Type B pancreatic cell (in vitro differentiated cells): ENCODE measurements at regions not wholly inside any gene's neighbourhood (a gene's known extent, or its start where the extent isn't known, plus 50 kb on each side); places are given as distances from the start of the nearest gene placed in this dataset.
A peak's percentile ranks its signal among the peaks of the same experiment; 100 is the strongest.
"Not testable (repeated sequence)": the region's sequence is repeated elsewhere in the genome, so short reads cannot be mapped to it uniquely, and the experiment has no call there.

Source experiments
- DNase-seq: peaks from one replicate; pipeline ENCODE4 v3.0.0; 2021; ENCODE audit warnings: mixed read lengths; ENCODE audit not compliant: unreplicated experiment; ENCODE audit errors: extremely low spot score
- H3K27ac Mint-ChIP-seq: 2 replicates; pipeline ENCODE4 v1.8.0; 2021; ENCODE audit warnings: mild to moderate bottlenecking, mixed read lengths
- H3K27me3 Mint-ChIP-seq: 2 replicates; pipeline ENCODE4 v1.8.0; 2021; ENCODE audit warnings: mixed read lengths
- H3K36me3 Mint-ChIP-seq: 2 replicates; pipeline ENCODE4 v1.8.0; 2021; ENCODE audit warnings: mixed read lengths
- H3K4me1 Mint-ChIP-seq: one replicate; pipeline ENCODE4 v1.8.0; 2021; ENCODE audit warnings: mixed read lengths; ENCODE audit not compliant: unreplicated experiment
- H3K4me3 Mint-ChIP-seq: 2 replicates; pipeline ENCODE4 v1.8.0; 2021; ENCODE audit warnings: mild to moderate bottlenecking, mixed read lengths
- H3K9me3 Mint-ChIP-seq: 2 replicates; pipeline ENCODE4 v1.8.0; 2021; ENCODE audit warnings: mixed read lengths
- TF ChIP-seq, protein P1 (sequence below): fragments of 200-600 bp; sonication (generic); conservative IDR thresholded peaks from 2 replicates; pipeline ENCODE4 v1.5.0; 2021; ENCODE audit warnings: antibody characterized with exemption, mild to moderate bottlenecking

DNA sequence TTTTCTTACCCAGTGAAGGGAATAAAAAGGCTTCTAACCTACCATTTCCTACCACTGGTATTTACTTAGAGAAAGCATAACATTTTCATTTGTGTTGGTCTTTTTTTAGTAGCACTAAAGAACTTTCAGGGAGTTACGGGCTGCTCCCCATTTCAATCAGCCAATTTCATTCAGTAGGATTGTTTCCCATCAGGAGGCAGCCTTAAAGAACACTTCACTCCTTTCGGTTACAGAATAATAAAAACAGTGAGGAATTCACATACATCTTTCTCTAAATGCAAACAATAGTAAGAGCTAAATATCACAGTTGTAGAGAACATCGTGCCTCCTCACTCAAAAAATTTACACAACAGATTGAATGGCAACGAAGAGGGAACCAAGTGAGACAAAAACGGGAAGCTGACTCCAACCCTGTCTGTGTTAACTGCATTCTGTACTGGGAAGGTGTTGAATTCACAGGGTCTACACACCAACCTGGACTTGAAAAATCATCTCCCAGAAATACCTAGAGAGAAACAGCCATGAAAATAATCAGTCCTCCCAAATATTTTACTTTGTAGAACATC, 55.5 kb upstream of the ABLIM1 start:
- Mint-ChIP-seq H3K9me3 (no peaks in the 10 kb centered on the region), H3K27ac (no peak overlapping the region), H3K36me3 (no peaks in the 10 kb centered on the region), H3K4me3 (no peak overlapping the region), H3K27me3 (no peaks in the 10 kb centered on the region), H3K4me1 (peaks cover 36% of the 10 kb centered on the region)
- no peak for DNase-seq
- TF ChIP-seq, protein P1, sequence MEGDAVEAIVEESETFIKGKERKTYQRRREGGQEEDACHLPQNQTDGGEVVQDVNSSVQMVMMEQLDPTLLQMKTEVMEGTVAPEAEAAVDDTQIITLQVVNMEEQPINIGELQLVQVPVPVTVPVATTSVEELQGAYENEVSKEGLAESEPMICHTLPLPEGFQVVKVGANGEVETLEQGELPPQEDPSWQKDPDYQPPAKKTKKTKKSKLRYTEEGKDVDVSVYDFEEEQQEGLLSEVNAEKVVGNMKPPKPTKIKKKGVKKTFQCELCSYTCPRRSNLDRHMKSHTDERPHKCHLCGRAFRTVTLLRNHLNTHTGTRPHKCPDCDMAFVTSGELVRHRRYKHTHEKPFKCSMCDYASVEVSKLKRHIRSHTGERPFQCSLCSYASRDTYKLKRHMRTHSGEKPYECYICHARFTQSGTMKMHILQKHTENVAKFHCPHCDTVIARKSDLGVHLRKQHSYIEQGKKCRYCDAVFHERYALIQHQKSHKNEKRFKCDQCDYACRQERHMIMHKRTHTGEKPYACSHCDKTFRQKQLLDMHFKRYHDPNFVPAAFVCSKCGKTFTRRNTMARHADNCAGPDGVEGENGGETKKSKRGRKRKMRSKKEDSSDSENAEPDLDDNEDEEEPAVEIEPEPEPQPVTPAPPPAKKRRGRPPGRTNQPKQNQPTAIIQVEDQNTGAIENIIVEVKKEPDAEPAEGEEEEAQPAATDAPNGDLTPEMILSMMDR: no peak

GRCh38 chr10:114714281-114714741, 56.2 kb upstream of the ABLIM1 start:
- no peak for DNase-seq
- Mint-ChIP-seq H3K27me3 (no peaks in the 10 kb centered on the region), H3K4me1 (peaks cover 41% of the 10 kb centered on the region), H3K4me3 (peak overlapping the region; percentile 23), H3K9me3 (no peaks in the 10 kb centered on the region), H3K27ac (no peak overlapping the region), H3K36me3 (no peaks in the 10 kb centered on the region)
- TF ChIP-seq, protein P1: no peak

GRCh38 chr10:114715171-114715670, 57.1 kb upstream of the ABLIM1 start:
- Mint-ChIP-seq H3K27me3 (no peaks in the 10 kb centered on the region), H3K27ac (no peak overlapping the region), H3K36me3 (no peaks in the 10 kb centered on the region), H3K4me3 (no peak overlapping the region), H3K9me3 (no peaks in the 10 kb centered on the region), H3K4me1 (peaks cover 41% of the 10 kb centered on the region)
- DNase-seq: no peak
- TF ChIP-seq, protein P1: no peak

DNA sequence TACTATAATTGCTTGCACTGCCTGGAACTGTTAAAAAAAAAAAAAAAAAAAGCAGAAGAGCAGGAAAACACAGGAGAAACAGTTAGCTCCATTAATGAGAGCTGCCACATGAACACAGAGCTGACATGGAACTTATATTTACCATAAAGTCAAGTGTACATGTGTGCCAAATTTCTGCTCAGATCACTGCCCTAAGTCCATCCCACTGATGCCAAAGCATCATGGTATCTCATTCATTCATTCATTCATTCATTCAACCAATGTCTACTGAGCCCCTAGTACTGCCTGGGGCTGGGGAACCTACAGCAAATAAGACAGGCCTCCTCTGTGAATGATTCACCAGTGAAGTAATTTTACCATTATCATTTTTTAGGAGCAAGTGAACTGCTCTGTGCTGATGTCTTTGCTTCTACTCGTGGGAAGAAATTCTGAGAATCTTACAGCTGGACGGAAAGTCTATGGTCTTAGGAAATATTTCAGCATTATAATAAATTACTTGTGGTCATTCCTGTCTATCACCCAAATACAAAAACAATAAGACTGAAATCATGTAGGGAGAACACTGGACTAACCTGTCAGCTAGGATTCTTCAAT, 58.8 kb upstream of the ABLIM1 start:
- Mint-ChIP-seq H3K27me3 (no peaks in the 10 kb centered on the region), H3K27ac (peak overlapping the region; percentile 71), H3K4me1 (peaks cover 41% of the 10 kb centered on the region), H3K9me3 (no peaks in the 10 kb centered on the region), H3K4me3 (no peak overlapping the region), H3K36me3 (no peaks in the 10 kb centered on the region)
- TF ChIP-seq, protein P1: no peak
- no peak for DNase-seq

GRCh38 chr10:114717881-114718280, 59.8 kb upstream of the ABLIM1 start:
- not testable (repeated sequence) for H3K9me3 Mint-ChIP-seq, H3K36me3 Mint-ChIP-seq, DNase-seq, H3K4me3 Mint-ChIP-seq, H3K27me3 Mint-ChIP-seq
- Mint-ChIP-seq H3K4me1 (peaks cover 41% of the 10 kb centered on the region), H3K27ac (peak overlapping the region; percentile 2)

DNA sequence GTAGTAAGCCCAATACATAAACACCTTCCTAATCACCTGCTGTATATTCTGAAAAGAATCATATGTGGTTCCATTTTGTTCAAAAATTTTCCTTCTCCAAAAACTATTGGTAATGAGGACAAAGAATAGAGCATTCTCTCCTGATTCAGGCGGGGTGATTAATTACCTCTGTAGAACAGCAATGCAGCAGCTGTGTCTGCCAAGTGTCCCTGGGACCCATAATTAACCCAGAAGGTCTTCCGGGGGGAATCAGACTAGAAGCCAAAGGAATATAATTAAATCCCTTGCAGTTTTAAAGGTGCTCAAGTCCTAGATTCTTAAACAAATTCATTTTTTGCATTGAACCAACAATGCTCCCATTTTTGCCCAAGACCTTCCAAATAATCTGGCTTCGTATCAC, 60.3 kb upstream of the ABLIM1 start:
- Mint-ChIP-seq H3K9me3 (no peaks in the 10 kb centered on the region), H3K27ac (peak overlapping the region; percentile 2), H3K36me3 (no peaks in the 10 kb centered on the region), H3K4me1 (peaks cover 38% of the 10 kb centered on the region), H3K27me3 (no peaks in the 10 kb centered on the region), H3K4me3 (peak overlapping the region; percentile 3)
- TF ChIP-seq, protein P1: no peak
- no peak for DNase-seq
